Gastrocnemius medialis (tissue), 4 donors: ENCODE measurements at regions not wholly inside any gene's neighbourhood (a gene's known extent, or its start where the extent isn't known, plus 50 kb on each side); places are given as distances from the start of the nearest gene placed in this dataset.

Experiments used
- CTCF ChIP-seq, 5 experiments: fragments of 450-650 bp in 3 of 5; fragments of 200-600 bp in 2 of 5; sonication (generic) in 2 of 5; IDR thresholded peaks in 4 of 5; conservative IDR thresholded peaks in 1 of 5; 1 replicate in 4 of 5; 2 replicates in 1 of 5; pipeline ENCODE4 v1.5.1; 2016 to 2019; ENCODE audit warnings: antibody characterized with exemption in 5 of 5, mild to moderate bottlenecking in 3 of 5, moderate library complexity in 3 of 5
- POLR2A ChIP-seq, 2 donors: fragments of 450-650 bp; IDR thresholded peaks; one replicate each; pipeline ENCODE4 v1.6.1; 2017; ENCODE audit warnings: antibody characterized with exemption in 2 of 2, mild to moderate bottlenecking in 2 of 2, moderate library complexity in 2 of 2

DNA sequence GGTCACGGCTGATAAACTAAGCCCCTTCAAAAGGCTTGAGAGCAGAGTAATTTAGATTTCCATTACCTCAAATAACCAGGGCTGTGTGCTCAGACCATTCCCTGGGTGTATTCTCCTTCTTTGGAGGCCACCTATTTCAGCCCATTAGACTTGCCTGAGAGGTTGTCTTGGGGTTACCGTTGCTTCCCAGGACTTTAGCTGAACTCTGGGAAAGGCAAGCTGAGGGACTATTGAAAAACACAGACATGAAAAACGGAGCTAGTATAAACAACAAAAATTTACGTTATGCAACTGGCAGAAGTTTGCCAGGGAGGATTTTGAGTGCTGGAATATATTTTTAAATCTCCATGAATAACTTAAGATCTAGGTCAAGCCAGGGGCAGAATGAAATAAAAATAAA, 561.0 kb upstream of the TNP1 start:
- no peak for TF ChIP-seq POLR2A (IDR thresholded peaks at IDR 0.05)
- TF ChIP-seq CTCF (IDR thresholded peaks at IDR 0.05 in 4 of 5, conservative IDR thresholded peaks at IDR 0.05 in 1 of 5) = no peak
